ENCODE measurements at regions not wholly inside any gene's neighbourhood (a gene's known extent, or its start where the extent isn't known, plus 50 kb on each side); places are given as distances from the start of the nearest gene placed in this dataset.
A peak's percentile ranks its signal among the peaks of the same experiment; 100 is the strongest.

- no peaks in the 10 kb centered on the region for H3K27me3 ChIP-seq (ENCODE audit: control insufficient read depth, insufficient read depth, low read length)
- H3K36me3 ChIP-seq (ENCODE audit: control insufficient read depth, insufficient read depth, low read length), result no peaks in the 10 kb centered on the region
- DNase-seq (ENCODE audit: low read depth), result peak; percentile 35
- TF ChIP-seq CTCF (IDR thresholded peaks at IDR 0.05; ENCODE audit: insufficient read depth, low read length, poor library complexity, severe bottlenecking), result no peak
- no peak overlapping the region for H3K4me3 ChIP-seq (ENCODE audit: low read depth, low read length)
Observed at GRCh38 chr7:21365866-21366624, 61.8 kb upstream of the SP4 start.

GRCh38 chr7:21367081-21367480 lies 60.8 kb upstream of the SP4 start:
- Histone ChIP-seq H3K36me3 (ENCODE audit: control insufficient read depth, insufficient read depth, low read length) (no peaks in the 10 kb centered on the region), H3K4me3 (ENCODE audit: low read depth, low read length) (no peak overlapping the region), H3K27me3 (ENCODE audit: control insufficient read depth, insufficient read depth, low read length) (no peaks in the 10 kb centered on the region)
- DNase-seq (ENCODE audit: low read depth), result no peak
- no peak for TF ChIP-seq CTCF (IDR thresholded peaks at IDR 0.05; ENCODE audit: insufficient read depth, low read length, poor library complexity, severe bottlenecking)

DNA sequence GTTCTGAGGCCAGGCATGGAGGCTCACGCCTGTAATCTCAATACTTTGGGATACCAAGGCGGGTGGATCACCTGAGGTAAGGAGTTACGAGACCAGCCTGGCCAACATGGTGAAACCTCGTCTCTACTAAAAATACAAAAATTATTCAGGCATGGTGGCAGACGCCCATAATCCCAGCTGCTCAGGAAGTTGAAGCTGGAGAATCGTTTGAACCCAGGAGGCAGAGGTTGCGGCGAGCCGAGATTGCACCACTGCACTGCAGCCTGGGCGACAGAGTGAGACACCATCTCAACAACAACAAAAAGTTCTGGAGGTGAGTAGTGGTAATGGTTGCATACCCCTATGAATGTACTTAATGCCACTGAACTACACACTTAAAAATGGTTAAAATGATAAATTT lies 60.3 kb upstream of the SP4 start:
- TF ChIP-seq CTCF (IDR thresholded peaks at IDR 0.05; ENCODE audit: insufficient read depth, low read length, poor library complexity, severe bottlenecking), result no peak
- Histone ChIP-seq H3K27me3 (ENCODE audit: control insufficient read depth, insufficient read depth, low read length) (no peaks in the 10 kb centered on the region), H3K4me3 (ENCODE audit: low read depth, low read length) (no peak overlapping the region), H3K36me3 (ENCODE audit: control insufficient read depth, insufficient read depth, low read length) (no peaks in the 10 kb centered on the region)
- DNase-seq (ENCODE audit: low read depth), result no peak

- Histone ChIP-seq H3K36me3 (ENCODE audit: control insufficient read depth, insufficient read depth, low read length) (no peaks in the 10 kb centered on the region), H3K27me3 (ENCODE audit: control insufficient read depth, insufficient read depth, low read length) (no peaks in the 10 kb centered on the region), H3K4me3 (ENCODE audit: low read depth, low read length) (no peak overlapping the region)
- DNase-seq (ENCODE audit: low read depth), result no peak
- no peak for TF ChIP-seq CTCF (IDR thresholded peaks at IDR 0.05; ENCODE audit: insufficient read depth, low read length, poor library complexity, severe bottlenecking)
Observed at GRCh38 chr7:21368317-21368716, 59.6 kb upstream of the SP4 start.

GRCh38 chr7:21370283-21370982 lies 57.5 kb upstream of the SP4 start:
- no peak for DNase-seq (ENCODE audit: low read depth)
- TF ChIP-seq CTCF (IDR thresholded peaks at IDR 0.05; ENCODE audit: insufficient read depth, low read length, poor library complexity, severe bottlenecking), result no peak
- no peaks in the 10 kb centered on the region for H3K36me3 ChIP-seq (ENCODE audit: control insufficient read depth, insufficient read depth, low read length)
- no peak overlapping the region for H3K4me3 ChIP-seq (ENCODE audit: low read depth, low read length)
- no peaks in the 10 kb centered on the region for H3K27me3 ChIP-seq (ENCODE audit: control insufficient read depth, insufficient read depth, low read length)
